LHCN-M2 (cell line): ENCODE measurements at regions not wholly inside any gene's neighbourhood (a gene's known extent, or its start where the extent isn't known, plus 50 kb on each side); places are given as distances from the start of the nearest gene placed in this dataset.
"Not testable (repeated sequence)": the region's sequence is repeated elsewhere in the genome, so short reads cannot be mapped to it uniquely, and the experiment has no call there.

Source experiments
- DNase-seq: peaks from one replicate; pipeline ENCODE4 v3.0.0-alpha.2; 2012; ENCODE audit warnings: low read depth

DNA sequence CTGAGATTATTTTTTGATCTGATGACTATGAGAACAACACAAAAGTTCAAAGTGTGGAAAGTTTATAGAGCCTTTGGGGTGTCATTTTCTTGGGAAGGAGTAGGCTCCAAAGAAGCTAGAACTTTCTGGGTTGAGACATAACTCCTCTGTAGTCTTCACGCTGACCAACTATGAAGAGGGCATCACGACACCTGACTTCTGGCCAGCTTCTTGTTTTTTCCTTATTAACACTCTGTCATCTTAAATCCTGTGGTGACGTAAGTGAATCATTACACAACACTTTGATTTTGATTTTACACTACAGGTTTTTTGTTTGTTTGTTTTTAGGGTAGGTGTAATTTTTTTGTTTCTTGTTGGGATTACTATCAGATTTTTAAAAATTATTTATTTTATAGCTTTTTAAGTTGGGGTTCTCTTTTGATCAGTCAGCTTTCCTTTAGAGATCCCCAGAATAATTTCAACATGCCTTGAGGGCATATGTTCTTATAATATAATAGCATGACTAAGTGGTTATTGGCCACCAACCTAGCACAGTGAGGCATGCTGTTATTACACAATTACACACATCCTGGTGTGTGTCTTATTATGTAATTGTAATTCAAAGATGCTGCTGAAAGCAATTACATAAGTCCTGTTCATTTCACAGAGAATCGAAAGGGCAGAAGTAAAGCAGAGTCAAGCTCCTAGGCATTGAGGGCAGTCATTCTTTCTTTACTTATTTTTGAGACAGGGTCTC, 281.6 kb upstream of the NOTCH2NLA start:
- DNase-seq = not testable (repeated sequence)

DNA sequence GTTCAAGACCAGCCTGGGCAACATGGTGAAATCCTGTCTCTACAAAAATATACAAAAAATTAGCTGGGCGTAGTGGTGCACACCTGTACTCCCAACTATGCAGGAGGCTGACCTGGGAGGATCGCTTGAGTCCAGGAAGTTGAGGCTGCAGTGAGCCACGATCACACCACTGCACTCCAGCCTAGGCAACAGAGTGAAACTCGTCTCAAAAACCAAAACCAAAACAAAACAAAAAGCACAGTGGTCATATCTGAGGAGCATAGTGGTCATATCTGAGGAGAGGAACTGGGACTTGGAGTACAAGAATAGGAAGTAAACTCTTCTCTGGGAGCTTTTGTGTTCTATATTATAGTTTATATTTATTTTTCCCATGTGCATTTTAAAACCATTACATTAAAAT, 275.3 kb upstream of the NOTCH2NLA start:
- DNase-seq = not testable (repeated sequence)

DNA sequence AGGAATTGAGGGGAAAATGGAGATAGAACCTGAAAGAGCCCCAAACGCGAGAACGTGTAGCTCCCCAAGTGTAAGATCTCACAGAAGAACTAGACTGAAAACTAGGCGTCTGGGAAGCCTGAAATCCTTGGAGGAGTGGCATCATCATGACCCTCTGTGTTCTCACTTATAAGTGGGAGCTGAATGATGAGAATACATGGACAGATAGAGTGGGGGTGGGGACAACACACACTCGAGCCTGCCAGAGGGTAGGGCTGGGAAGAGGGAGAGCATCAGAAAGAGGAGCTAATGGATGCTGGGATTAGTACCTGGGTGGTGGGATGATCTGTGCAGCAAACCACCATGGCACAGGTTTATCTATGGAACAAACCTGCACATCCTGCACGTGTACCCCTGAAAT, 258.7 kb upstream of the NOTCH2NLA start:
- not testable (repeated sequence) for DNase-seq

DNA sequence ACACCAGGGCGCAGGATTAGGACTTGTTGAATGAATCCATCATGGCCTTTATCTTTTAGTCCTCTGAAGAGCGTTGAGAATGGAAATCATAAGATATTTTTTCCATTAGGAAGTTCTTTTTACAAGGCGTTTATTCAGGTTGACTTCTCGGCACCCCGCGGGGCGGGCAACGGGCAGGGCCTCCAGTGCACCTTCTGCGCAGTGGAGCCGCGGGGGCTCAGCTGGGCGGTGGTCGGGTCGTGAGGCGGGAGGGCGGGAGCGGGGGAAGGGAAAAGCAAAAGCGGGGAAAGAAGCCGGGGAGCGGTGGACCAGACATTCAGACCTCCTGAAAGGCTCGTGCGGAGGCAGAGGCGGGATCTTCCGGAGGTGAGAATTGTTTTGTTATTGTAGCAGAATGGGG, 258.3 kb upstream of the NOTCH2NLA start:
- not testable (repeated sequence) for DNase-seq

DNA sequence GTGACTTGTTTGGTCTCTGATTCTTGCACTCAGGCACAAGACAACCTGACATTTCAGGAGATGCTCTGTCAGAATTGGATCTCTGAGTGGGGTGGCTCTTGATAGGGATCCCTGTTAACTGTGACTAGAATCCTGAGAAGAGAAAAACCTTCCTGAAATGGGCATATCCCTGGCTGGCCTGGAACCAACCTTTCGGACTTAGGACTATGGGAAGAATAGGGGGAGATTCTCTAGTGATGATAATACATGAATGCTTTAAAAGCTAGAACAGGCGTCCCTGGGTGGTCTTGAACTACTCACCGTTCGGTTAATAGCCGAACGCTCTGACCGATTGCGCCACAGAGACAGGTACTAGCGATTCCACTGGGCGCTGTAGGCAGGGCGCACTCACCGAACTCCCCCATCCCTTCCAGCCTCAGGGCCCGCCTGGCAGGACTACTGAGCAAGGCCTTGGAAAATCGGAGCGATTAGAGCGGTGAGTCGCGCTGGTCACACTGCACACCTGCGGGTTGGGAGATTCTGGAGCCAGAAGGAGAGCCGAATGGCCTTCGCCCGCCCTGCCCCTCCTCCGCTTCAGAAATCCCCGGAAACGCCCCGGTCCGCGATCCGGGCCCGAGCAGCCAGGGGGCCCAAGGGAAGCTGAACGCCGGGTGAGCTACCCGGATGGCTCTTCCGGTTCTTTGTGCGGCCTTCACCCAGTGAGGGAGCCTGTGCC, 257.6 kb upstream of the NOTCH2NLA start:
- DNase-seq = not testable (repeated sequence)

- not testable (repeated sequence) for DNase-seq
Observed at GRCh38 chr1:146484195-146484594, 255.4 kb upstream of the NOTCH2NLA start.

DNA sequence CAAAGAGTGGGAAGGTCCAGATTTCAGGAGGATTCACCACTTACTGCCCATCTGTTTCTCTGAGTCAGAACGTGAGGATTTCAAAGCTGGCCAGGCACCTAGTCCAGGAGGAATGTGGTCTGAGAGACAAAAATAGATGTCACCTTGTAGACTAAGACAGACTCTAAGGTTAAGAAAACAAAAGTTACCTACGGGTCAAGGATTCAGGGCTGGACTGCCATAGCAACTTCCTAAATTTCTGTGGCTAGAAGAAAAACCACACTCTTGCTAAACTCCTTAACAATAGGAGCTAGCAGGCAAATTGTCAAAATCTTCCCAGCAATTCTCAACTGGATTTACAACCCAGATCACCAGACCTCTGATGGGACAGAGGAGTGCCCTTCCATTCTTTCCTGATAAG, 250.4 kb upstream of the NOTCH2NLA start:
- DNase-seq = not testable (repeated sequence)

- not testable (repeated sequence) for DNase-seq
Observed at GRCh38 chr1:146478125-146478720, 249.4 kb upstream of the NOTCH2NLA start.

- not testable (repeated sequence) for DNase-seq
Observed at GRCh38 chr1:146475086-146475485, 246.3 kb upstream of the NOTCH2NLA start.

- not testable (repeated sequence) for DNase-seq
Observed at GRCh38 chr1:146474216-146474615, 245.4 kb upstream of the NOTCH2NLA start.

GRCh38 chr1:146472192-146472861, 243.5 kb upstream of the NOTCH2NLA start:
- DNase-seq = peak; percentile 34

DNA sequence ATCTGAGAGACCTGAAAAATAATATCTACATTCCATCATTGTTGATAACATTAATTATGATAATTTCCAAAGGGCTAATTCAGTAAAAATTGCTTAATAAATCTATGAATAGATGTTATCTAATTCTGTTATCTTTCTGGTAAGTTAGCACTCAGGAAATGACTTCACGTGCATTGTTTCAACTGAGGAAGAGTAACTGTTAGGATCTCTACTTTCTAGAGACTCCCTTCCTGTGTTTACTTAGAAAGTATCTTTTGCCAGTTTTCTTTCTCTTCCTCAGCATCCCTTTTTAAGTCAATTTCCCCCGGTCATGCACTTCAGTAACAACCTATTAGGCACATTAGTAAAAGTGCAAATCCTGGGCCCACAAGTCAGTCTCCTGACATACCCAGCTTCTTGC, 231.1 kb upstream of the NOTCH2NLA start:
- not testable (repeated sequence) for DNase-seq

DNA sequence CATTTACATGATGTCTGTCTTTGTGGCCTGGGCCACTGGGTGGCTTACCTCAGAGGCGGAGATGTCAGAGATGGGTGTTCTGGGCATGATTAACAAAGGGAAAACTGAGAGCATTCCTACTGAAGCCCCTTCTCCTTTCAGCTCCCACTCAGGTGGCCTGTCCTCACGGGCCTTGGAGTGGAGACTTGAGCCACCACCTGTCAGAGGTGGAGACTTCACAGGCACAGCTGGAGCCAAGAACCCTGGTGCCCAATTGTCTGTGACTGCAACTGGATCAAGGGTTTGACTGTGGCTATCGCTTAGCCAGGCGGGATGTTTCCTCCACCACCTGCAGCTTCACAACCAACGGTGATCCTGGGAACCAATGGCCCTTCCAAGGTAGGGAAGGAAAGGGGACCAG, 230.5 kb upstream of the NOTCH2NLA start:
- DNase-seq = not testable (repeated sequence)

GRCh38 chr1:146448877-146449246, 220.0 kb upstream of the NOTCH2NLA start:
- DNase-seq = not testable (repeated sequence)

DNA sequence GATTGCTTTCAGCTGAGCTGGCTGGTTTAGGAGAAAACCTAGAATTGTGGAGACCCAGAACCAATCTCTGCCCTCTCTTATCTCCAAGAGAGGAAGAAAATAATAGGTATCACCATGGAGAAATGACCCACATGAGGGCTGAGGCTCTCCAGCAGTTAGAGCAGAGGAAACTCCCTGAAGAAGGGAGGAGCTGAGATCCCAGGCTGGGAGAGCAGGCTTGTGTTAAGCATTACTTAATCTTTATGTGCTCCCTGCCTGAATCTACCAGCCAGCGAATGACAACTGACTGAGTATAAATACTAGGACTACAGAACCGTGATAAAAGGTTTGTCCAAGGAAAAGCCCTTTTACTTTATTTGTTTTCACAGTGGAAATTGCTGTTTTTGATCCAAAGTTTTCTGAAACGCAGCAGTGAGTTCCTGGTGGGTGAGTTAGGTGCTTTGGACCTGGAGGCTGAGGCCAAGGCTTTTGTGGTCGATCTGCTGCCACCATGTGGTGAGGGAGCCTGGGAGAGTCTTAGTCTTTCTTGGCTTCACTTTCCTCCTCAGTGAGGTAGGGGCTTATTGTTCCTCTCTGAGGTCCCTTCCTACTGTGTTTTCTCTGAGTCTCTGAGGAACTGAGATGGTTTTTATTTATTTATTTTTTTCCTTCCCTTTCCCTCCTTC, 219.5 kb upstream of the NOTCH2NLA start:
- not testable (repeated sequence) for DNase-seq

GRCh38 chr1:146443871-146444222, 215.0 kb upstream of the NOTCH2NLA start:
- DNase-seq = peak; percentile 26

GRCh38 chr1:146443088-146443870, 214.5 kb upstream of the NOTCH2NLA start:
- DNase-seq = not testable (repeated sequence)

GRCh38 chr1:146438543-146438942, 209.7 kb upstream of the NOTCH2NLA start:
- peak; percentile 52 for DNase-seq

GRCh38 chr1:146416642-146417041, 187.8 kb upstream of the NOTCH2NLA start:
- DNase-seq = peak; percentile 12

DNA sequence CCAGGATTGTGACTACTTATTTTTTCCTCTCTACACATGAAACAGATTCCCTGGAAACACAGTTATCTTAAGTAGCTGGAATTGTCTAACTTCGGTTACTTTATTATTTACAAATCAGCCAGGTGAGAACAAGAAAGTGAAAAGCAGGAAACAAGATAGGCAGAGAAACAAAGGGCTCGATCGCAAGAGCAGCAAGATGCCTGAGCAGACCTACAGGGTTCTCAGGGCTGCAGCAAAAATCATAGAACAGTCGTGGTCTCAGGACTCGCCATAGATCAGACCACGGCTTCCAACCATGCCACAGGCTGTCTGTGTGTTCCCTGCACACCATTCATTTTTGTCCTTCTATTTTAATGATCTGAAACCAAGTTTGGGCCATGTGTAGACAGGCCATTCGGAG, 186.2 kb upstream of the NOTCH2NLA start:
- not testable (repeated sequence) for DNase-seq

DNA sequence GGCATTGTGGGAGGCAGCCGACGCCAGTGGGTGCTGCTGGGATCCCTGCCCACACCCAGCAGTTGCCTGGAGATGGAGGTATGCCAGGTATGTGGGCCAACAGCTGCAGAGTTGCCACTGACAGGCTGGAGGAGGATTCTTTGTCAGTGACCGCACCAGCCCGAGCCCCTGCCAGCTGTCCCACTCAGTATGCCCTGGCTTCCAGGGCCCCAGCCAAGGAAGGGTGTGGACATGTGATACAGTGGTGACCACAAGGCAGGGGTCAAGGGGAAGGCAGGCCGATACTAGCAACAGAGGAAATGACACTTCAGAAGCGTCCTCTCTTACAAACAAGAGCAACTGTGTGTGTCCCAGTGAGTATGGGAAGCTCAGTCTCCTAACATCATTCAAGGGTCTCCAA, 185.1 kb upstream of the NOTCH2NLA start:
- DNase-seq = peak; percentile 90
